ENCODE measurements at regions not wholly inside any gene's neighbourhood (a gene's known extent, or its start where the extent isn't known, plus 50 kb on each side); places are given as distances from the start of the nearest gene placed in this dataset.

DNA sequence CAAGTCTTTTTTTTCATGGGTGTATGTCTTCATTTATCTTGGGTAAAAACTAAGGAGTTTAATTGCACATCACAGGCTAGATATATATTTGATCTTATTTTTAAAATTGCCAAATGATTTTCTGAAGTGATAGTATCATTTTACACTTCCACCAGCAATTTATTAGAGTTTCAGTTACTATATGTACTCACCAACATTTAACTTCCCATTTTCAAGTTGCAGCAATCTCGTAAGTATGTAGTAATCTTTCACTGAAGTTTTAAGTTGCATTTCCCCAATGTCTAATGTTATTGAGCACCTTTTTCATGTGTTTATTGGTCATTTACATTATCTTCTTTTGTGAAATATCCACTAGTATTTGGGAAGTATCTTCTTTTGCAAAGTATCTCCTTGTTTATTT lies 277.4 kb upstream of the CNR1 start:
- TF ChIP-seq, protein P1, sequence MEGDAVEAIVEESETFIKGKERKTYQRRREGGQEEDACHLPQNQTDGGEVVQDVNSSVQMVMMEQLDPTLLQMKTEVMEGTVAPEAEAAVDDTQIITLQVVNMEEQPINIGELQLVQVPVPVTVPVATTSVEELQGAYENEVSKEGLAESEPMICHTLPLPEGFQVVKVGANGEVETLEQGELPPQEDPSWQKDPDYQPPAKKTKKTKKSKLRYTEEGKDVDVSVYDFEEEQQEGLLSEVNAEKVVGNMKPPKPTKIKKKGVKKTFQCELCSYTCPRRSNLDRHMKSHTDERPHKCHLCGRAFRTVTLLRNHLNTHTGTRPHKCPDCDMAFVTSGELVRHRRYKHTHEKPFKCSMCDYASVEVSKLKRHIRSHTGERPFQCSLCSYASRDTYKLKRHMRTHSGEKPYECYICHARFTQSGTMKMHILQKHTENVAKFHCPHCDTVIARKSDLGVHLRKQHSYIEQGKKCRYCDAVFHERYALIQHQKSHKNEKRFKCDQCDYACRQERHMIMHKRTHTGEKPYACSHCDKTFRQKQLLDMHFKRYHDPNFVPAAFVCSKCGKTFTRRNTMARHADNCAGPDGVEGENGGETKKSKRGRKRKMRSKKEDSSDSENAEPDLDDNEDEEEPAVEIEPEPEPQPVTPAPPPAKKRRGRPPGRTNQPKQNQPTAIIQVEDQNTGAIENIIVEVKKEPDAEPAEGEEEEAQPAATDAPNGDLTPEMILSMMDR (IDR thresholded peaks at IDR 0.05; ENCODE audit: insufficient read depth, low read length, poor library complexity, severe bottlenecking): no peak
- no peak for TF ChIP-seq EZH2phosphoT487 (conservative IDR thresholded peaks at IDR 0.05; ENCODE audit: low read length)
- H3K27ac ChIP-seq (ENCODE audit: low read depth, low read length): no peak overlapping the region
- no peak overlapping the region for H2AFZ ChIP-seq (ENCODE audit: low read depth, low read length, severe bottlenecking)
- no peaks in the 10 kb centered on the region for H3K9me2 ChIP-seq (replicated peaks; ENCODE audit: insufficient read depth, low read length)
- no peaks in the 10 kb centered on the region for H4K20me1 ChIP-seq (ENCODE audit: low read depth, low read length)
- H3K79me2 ChIP-seq (ENCODE audit: insufficient read depth, low read length): no peaks in the 10 kb centered on the region
- no peak overlapping the region for H3K4me2 ChIP-seq (ENCODE audit: low read depth, low read length, poor library complexity, severe bottlenecking)
- H3K9me3 ChIP-seq (ENCODE audit: insufficient read depth, low read length): no peaks in the 10 kb centered on the region
- no peak overlapping the region for H3K9ac ChIP-seq (ENCODE audit: low read length)
- H3F3A ChIP-seq (ENCODE audit: insufficient read depth): no peaks in the 10 kb centered on the region
- H3K4me3 ChIP-seq (ENCODE audit: insufficient read depth, low read length, poor library complexity, severe bottlenecking): no peak overlapping the region
- H3K36me3 ChIP-seq (ENCODE audit: low read length): no peaks in the 10 kb centered on the region
- H3K27me3 ChIP-seq (ENCODE audit: low read length): no peaks in the 10 kb centered on the region

GRCh38 chr6:88442737-88443136 lies 276.6 kb upstream of the CNR1 start:
- H3K9me3 ChIP-seq (ENCODE audit: insufficient read depth, low read length): no peaks in the 10 kb centered on the region
- H3K36me3 ChIP-seq (ENCODE audit: low read length): no peaks in the 10 kb centered on the region
- no peaks in the 10 kb centered on the region for H3F3A ChIP-seq (ENCODE audit: insufficient read depth)
- H3K79me2 ChIP-seq (ENCODE audit: insufficient read depth, low read length): no peaks in the 10 kb centered on the region
- H3K9ac ChIP-seq (ENCODE audit: low read length): no peak overlapping the region
- no peaks in the 10 kb centered on the region for H3K27me3 ChIP-seq (ENCODE audit: low read length)
- H3K9me2 ChIP-seq (replicated peaks; ENCODE audit: insufficient read depth, low read length): no peaks in the 10 kb centered on the region
- H3K4me2 ChIP-seq (ENCODE audit: low read depth, low read length, poor library complexity, severe bottlenecking): no peak overlapping the region
- no peak overlapping the region for H2AFZ ChIP-seq (ENCODE audit: low read depth, low read length, severe bottlenecking)
- no peak overlapping the region for H3K27ac ChIP-seq (ENCODE audit: low read depth, low read length)
- H4K20me1 ChIP-seq (ENCODE audit: low read depth, low read length): no peaks in the 10 kb centered on the region
- no peak for TF ChIP-seq EZH2phosphoT487 (conservative IDR thresholded peaks at IDR 0.05; ENCODE audit: low read length)
- TF ChIP-seq, protein P1 (IDR thresholded peaks at IDR 0.05; ENCODE audit: insufficient read depth, low read length, poor library complexity, severe bottlenecking): no peak
- no peak overlapping the region for H3K4me3 ChIP-seq (ENCODE audit: insufficient read depth, low read length, poor library complexity, severe bottlenecking)

DNA sequence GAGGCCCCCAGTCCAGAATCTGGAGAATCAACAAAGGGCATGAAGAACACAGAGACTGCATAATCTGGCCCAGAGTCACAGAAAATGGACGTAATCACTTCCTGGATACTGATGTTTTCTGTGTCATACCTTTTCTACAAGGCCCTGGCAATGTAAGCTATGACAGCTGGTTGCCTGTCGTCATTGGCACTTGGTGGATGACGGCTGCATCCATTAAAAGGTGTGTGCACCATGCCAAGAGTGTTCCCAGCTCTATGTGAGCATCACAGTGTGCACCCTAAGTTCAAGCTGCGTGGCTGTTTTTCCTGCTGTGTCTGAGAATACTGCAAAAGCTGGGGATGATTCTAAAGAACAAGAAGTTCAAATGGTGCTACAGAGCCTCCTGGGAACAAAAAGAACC lies 275.2 kb upstream of the CNR1 start:
- Histone ChIP-seq H3K36me3 (ENCODE audit: low read length) (no peaks in the 10 kb centered on the region), H3K9me3 (ENCODE audit: insufficient read depth, low read length) (no peaks in the 10 kb centered on the region), H3K27me3 (ENCODE audit: low read length) (no peaks in the 10 kb centered on the region), H3K79me2 (ENCODE audit: insufficient read depth, low read length) (no peaks in the 10 kb centered on the region), H2AFZ (ENCODE audit: low read depth, low read length, severe bottlenecking) (no peak overlapping the region), H3F3A (ENCODE audit: insufficient read depth) (no peaks in the 10 kb centered on the region), H4K20me1 (ENCODE audit: low read depth, low read length) (no peaks in the 10 kb centered on the region), H3K4me3 (ENCODE audit: insufficient read depth, low read length, poor library complexity, severe bottlenecking) (no peak overlapping the region), H3K9ac (ENCODE audit: low read length) (no peak overlapping the region), H3K9me2 (replicated peaks; ENCODE audit: insufficient read depth, low read length) (no peaks in the 10 kb centered on the region), H3K4me2 (ENCODE audit: low read depth, low read length, poor library complexity, severe bottlenecking) (no peak overlapping the region), H3K27ac (ENCODE audit: low read depth, low read length) (no peak overlapping the region)
- TF ChIP-seq EZH2phosphoT487 (conservative IDR thresholded peaks at IDR 0.05; ENCODE audit: low read length): no peak
- TF ChIP-seq, protein P1 (IDR thresholded peaks at IDR 0.05; ENCODE audit: insufficient read depth, low read length, poor library complexity, severe bottlenecking): no peak
